OCI-LY3 (cell line): ENCODE measurements at regions not wholly inside any gene's neighbourhood (a gene's known extent, or its start where the extent isn't known, plus 50 kb on each side); places are given as distances from the start of the nearest gene placed in this dataset.
"Not testable (repeated sequence)": the region's sequence is repeated elsewhere in the genome, so short reads cannot be mapped to it uniquely, and the experiment has no call there.

Experiments
- H2AFZ ChIP-seq: fragments of 200-600, 300-600 bp; shearing (Covaris generic); 2 replicates; pipeline ENCODE4 v1.6.0; 2014; ENCODE audit warnings: antibody characterized with exemption, low read depth, low read length
- H3K27ac ChIP-seq: fragments of 200-600, 300-600 bp; sonication (generic); 2 replicates; pipeline ENCODE4 v1.5.1; 2014; ENCODE audit warnings: mild to moderate bottlenecking, low read length, moderate library complexity, mixed read lengths
- H3K27me3 ChIP-seq: fragments of 200-600, 300-600 bp; sonication (generic); 2 replicates; pipeline ENCODE4 v1.6.1; 2014; ENCODE audit warnings: low read depth, low read length, mixed read lengths
- H3K36me3 ChIP-seq: fragments of 200-600, 300-600 bp; sonication (generic); replicated peaks from 2 replicates; pipeline ENCODE3; 2014; ENCODE audit warnings: low read depth, low read length, mixed read lengths
- H3K4me1 ChIP-seq: fragments of 300-600, 200-600 bp; sonication (generic); 2 replicates; pipeline ENCODE4 v1.6.1; 2014; ENCODE audit warnings: low read length, mixed read lengths
- H3K4me2 ChIP-seq: fragments of 200-600, 300-600 bp; sonication (generic); 2 replicates; pipeline ENCODE4 v1.6.1; 2014; ENCODE audit warnings: low read length, mixed read lengths
- H3K4me3 ChIP-seq: fragments of 300-600, 200-600 bp; sonication (generic); 2 replicates; pipeline ENCODE4 v1.5.1; 2014; ENCODE audit warnings: antibody characterized with exemption, mild to moderate bottlenecking, low read length, moderate library complexity
- H3K79me2 ChIP-seq: fragments of 300-600, 200-600 bp; shearing (Covaris generic); 2 replicates; pipeline ENCODE4 v1.6.1; 2014; ENCODE audit warnings: mild to moderate bottlenecking, low read length, mixed read lengths
- H3K9ac ChIP-seq: fragments of 300-600, 200-600 bp; shearing (Covaris generic); 2 replicates; pipeline ENCODE4 v1.6.0; 2014; ENCODE audit warnings: mild to moderate bottlenecking, low read length, moderate library complexity
- H3K9me3 ChIP-seq: fragments of 200-600, 300-600 bp; shearing (Covaris generic); 2 replicates; pipeline ENCODE4 v1.6.1; 2014; ENCODE audit warnings: low read length, mixed read lengths; ENCODE audit not compliant: insufficient read depth
- H4K20me1 ChIP-seq: fragments of 200-600, 300-600 bp; sonication (generic); 2 replicates; pipeline ENCODE4 v1.6.1; 2016; ENCODE audit warnings: low read length, mixed read lengths; ENCODE audit not compliant: insufficient read depth
- EZH2phosphoT487 ChIP-seq: fragments of 200-600 bp; shearing (Covaris generic); IDR thresholded peaks from 2 replicates; pipeline ENCODE4 v1.6.1; 2018; ENCODE audit warnings: antibody characterized with exemption, mixed run types, low read depth
- TF ChIP-seq, protein P1 (sequence below): fragments of 200-600, 300-600 bp; sonication (generic); IDR thresholded peaks from 2 replicates; pipeline ENCODE4 v1.5.1; 2014; ENCODE audit warnings: antibody characterized with exemption, low read length, low read depth

DNA sequence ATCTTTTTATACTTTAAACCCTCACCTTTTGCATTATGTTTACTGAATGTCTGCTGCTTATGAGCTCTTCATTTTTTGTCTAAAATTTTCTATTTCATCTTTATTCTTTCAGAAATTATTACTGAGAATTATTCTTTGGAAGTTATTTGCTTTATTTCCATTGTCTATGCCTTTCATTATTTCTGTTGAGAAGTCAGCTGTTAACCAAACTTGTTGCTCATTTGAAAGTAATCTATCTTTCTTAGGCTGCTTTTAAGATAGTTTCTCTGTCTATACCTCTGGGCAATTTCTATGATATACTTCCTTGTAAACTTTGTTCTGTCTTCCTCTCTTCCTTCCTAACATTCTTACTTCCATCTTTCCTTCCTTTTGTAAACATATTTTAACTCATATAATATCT, 1165.9 kb upstream of the CELF2 start:
- Histone ChIP-seq H2AFZ (no peak overlapping the region), H3K4me2 (no peak overlapping the region), H3K9me3 (no peaks in the 10 kb centered on the region), H3K9ac (no peak overlapping the region), H3K79me2 (no peaks in the 10 kb centered on the region), H3K27me3 (no peaks in the 10 kb centered on the region), H3K27ac (no peak overlapping the region), H3K36me3 (no peaks in the 10 kb centered on the region), H3K4me1 (no peaks in the 10 kb centered on the region), H4K20me1 (no peaks in the 10 kb centered on the region), H3K4me3 (no peak overlapping the region)
- TF ChIP-seq EZH2phosphoT487: no peak
- TF ChIP-seq, protein P1, sequence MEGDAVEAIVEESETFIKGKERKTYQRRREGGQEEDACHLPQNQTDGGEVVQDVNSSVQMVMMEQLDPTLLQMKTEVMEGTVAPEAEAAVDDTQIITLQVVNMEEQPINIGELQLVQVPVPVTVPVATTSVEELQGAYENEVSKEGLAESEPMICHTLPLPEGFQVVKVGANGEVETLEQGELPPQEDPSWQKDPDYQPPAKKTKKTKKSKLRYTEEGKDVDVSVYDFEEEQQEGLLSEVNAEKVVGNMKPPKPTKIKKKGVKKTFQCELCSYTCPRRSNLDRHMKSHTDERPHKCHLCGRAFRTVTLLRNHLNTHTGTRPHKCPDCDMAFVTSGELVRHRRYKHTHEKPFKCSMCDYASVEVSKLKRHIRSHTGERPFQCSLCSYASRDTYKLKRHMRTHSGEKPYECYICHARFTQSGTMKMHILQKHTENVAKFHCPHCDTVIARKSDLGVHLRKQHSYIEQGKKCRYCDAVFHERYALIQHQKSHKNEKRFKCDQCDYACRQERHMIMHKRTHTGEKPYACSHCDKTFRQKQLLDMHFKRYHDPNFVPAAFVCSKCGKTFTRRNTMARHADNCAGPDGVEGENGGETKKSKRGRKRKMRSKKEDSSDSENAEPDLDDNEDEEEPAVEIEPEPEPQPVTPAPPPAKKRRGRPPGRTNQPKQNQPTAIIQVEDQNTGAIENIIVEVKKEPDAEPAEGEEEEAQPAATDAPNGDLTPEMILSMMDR: no peak

DNA sequence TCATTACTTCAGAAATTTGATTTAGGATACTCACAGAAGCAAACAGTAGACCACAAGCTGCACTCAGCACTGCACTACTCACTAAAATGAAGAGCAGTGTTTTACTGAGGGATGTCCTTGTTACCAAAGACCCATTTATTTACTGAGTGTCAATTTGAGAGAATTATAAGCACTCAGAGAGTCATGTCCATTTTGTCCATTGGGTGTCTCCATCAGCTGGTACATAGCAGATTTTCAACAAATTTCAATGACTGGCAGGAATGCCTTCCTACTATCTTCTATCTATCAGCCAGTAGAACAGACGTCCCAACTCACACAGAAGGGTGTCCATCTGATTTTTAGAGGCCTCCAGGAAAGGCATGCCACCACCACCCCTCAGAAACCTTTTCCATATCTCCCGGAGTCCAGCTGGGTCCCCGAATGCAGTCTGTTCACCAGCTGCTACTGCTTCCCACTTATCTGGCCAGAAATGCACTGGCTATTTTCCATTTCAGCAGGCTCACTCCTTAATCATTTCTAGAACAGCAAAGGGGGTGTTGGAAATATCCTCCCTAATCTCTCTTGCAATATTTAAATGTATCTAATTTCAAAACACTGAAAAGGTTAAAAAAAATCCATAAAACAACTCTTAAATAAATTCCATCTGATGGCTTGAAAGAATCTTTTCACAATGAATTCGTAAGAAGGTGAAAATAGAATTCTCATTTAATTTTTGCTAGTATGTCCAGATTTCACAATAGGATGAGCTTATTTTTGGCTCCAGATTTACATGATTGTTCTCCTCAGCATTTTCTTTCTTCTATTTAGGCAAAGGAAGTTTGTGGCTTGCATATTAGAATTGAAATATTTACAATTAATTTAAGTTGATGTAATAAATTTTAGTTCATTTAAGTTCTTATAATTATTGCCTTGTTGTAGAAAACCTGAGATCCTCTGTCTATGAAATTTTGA, 1164.0 kb upstream of the CELF2 start:
- Histone ChIP-seq H3K27ac (no peak overlapping the region), H2AFZ (no peak overlapping the region), H3K36me3 (no peaks in the 10 kb centered on the region), H3K27me3 (no peaks in the 10 kb centered on the region), H3K4me3 (no peak overlapping the region), H3K9ac (no peak overlapping the region), H3K4me1 (no peaks in the 10 kb centered on the region), H3K79me2 (no peaks in the 10 kb centered on the region), H4K20me1 (no peaks in the 10 kb centered on the region), H3K4me2 (no peak overlapping the region), H3K9me3 (no peaks in the 10 kb centered on the region)
- TF ChIP-seq, protein P1: no peak
- TF ChIP-seq EZH2phosphoT487: no peak

DNA sequence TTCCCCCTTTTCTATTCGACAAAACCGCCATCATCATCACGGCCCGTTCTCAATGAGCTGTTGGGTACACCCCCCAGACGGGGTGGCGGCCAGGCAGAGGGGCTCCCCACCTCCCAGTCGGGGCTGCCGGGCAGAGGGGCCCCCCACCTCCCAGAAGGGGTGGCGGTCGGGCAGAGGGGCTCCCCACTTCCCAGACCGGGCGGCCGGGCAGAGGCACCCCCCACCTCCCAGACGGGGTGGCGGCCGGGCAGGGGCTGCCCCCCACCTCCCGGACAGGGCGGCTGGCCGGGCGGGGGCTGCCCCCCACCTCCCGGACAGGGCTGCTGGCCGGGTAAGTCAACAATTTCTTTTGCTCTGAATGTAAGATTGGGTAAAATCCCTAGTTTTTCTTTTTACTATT, 1162.2 kb upstream of the CELF2 start:
- H3K9ac ChIP-seq, H3K9me3 ChIP-seq, H3K4me2 ChIP-seq, H4K20me1 ChIP-seq, H3K4me1 ChIP-seq, H3K4me3 ChIP-seq, H2AFZ ChIP-seq, H3K36me3 ChIP-seq, H3K79me2 ChIP-seq, H3K27me3 ChIP-seq, H3K27ac ChIP-seq: not testable (repeated sequence)

DNA sequence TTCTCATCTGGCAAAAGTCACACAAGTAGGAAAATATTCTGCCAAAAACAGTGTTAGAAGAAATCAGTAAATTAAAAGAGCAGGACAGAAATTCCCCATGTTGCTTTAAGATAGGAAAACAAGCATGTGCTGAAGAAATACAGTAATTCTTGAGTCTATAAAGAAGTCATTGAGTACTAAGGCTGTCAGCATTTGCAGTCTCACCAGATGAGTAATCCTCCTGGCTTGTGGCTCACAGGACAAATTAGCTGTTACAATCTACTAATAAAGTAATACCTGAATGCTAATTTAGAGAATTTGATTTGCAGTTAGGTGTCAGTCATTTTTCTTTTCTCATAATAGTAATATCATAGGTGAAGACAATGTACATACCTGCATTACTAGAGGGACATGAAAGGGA, 1158.9 kb upstream of the CELF2 start:
- H3K4me3 ChIP-seq: no peak overlapping the region
- no peak overlapping the region for H3K9ac ChIP-seq
- H2AFZ ChIP-seq: no peak overlapping the region
- TF ChIP-seq, protein P1: no peak
- TF ChIP-seq EZH2phosphoT487: no peak
- no peak overlapping the region for H3K4me2 ChIP-seq
- H3K27ac ChIP-seq: no peak overlapping the region
- H3K9me3 ChIP-seq: no peaks in the 10 kb centered on the region
- H3K79me2 ChIP-seq: no peaks in the 10 kb centered on the region
- H3K36me3 ChIP-seq: no peaks in the 10 kb centered on the region
- H3K4me1 ChIP-seq: no peaks in the 10 kb centered on the region
- H4K20me1 ChIP-seq: no peaks in the 10 kb centered on the region
- no peaks in the 10 kb centered on the region for H3K27me3 ChIP-seq
